ENCODE measurements at regions not wholly inside any gene's neighbourhood (a gene's known extent, or its start where the extent isn't known, plus 50 kb on each side); places are given as distances from the start of the nearest gene placed in this dataset.

- TF ChIP-seq, protein P1, sequence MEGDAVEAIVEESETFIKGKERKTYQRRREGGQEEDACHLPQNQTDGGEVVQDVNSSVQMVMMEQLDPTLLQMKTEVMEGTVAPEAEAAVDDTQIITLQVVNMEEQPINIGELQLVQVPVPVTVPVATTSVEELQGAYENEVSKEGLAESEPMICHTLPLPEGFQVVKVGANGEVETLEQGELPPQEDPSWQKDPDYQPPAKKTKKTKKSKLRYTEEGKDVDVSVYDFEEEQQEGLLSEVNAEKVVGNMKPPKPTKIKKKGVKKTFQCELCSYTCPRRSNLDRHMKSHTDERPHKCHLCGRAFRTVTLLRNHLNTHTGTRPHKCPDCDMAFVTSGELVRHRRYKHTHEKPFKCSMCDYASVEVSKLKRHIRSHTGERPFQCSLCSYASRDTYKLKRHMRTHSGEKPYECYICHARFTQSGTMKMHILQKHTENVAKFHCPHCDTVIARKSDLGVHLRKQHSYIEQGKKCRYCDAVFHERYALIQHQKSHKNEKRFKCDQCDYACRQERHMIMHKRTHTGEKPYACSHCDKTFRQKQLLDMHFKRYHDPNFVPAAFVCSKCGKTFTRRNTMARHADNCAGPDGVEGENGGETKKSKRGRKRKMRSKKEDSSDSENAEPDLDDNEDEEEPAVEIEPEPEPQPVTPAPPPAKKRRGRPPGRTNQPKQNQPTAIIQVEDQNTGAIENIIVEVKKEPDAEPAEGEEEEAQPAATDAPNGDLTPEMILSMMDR (IDR thresholded peaks at IDR 0.05): no peak
- TF ChIP-seq POLR2A (IDR thresholded peaks at IDR 0.05): no peak
These were observed 258.9 kb downstream of the ICOS start for GRCh38 chr2:204195498-204195897.

All from prostate gland (tissue), 2 donors.